BJ (cell line): ENCODE measurements at regions not wholly inside any gene's neighbourhood (a gene's known extent, or its start where the extent isn't known, plus 50 kb on each side); places are given as distances from the start of the nearest gene placed in this dataset.

Source experiments
- CTCF ChIA-PET: fragments of 350-600 bp; formaldehyde crosslinking; extraction: SDS; loops from one replicate; lab custom pipeline; 2021; ENCODE audit warnings: antibody characterized with exemption, inconsistent platforms; lab: Yijun Ruan, JAX
- POLR2A ChIA-PET: fragments of 300-600 bp; sonication (Branson Sonifier 250); formaldehyde crosslinking; extraction: SDS; loops from one replicate; lab custom pipeline; 2021; ENCODE audit warnings: antibody characterized with exemption; lab: Charles Lee
- DNase-seq: peaks from one replicate; pipeline ENCODE4 v3.0.0-alpha.2; 2011; ENCODE audit warnings: low read depth
- H3K27me3 ChIP-seq: 2 replicates; pipeline ENCODE4 v1.6.0; 2011; ENCODE audit warnings: low read length; ENCODE audit not compliant: control insufficient read depth, insufficient read depth
- H3K36me3 ChIP-seq: 2 replicates; pipeline ENCODE4 v1.5.1; 2011; ENCODE audit warnings: low read length; ENCODE audit not compliant: control insufficient read depth, insufficient read depth
- H3K4me3 ChIP-seq: 2 replicates; pipeline ENCODE4 v1.5.1; 2011; ENCODE audit warnings: low read depth, mild to moderate bottlenecking, control low read depth, low read length
- TF ChIP-seq, protein P1 (sequence below): IDR thresholded peaks from 2 replicates; pipeline ENCODE4 v1.5.1; 2011; ENCODE audit warnings: low read depth, mild to moderate bottlenecking, control low read depth, inconsistent platforms, low read length, moderate library complexity; ENCODE audit not compliant: insufficient read depth

DNA sequence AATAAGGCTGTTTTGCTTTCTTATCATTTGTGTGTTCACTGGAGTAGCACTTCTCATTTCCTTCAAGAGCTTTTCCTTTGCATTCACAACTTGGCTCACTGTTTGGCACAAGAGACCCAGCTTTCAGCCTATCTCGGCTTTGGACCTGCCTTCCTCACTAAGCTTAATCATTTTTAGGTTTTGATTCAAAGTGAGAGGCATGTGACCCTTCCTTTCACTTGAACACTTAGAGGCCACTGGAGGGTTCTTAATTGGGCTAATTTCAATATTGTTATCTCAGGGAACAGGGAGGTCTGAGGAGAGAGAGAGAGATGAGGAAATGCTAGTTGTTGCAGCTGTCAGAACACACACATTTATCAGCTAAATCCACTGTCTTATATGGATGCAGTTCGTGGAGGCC is 82.9 kb upstream of the SCAF8 start:
- Histone ChIP-seq H3K4me3 (no peak overlapping the region), H3K27me3 (no peaks in the 10 kb centered on the region), H3K36me3 (no peaks in the 10 kb centered on the region)
- TF ChIP-seq, protein P1, sequence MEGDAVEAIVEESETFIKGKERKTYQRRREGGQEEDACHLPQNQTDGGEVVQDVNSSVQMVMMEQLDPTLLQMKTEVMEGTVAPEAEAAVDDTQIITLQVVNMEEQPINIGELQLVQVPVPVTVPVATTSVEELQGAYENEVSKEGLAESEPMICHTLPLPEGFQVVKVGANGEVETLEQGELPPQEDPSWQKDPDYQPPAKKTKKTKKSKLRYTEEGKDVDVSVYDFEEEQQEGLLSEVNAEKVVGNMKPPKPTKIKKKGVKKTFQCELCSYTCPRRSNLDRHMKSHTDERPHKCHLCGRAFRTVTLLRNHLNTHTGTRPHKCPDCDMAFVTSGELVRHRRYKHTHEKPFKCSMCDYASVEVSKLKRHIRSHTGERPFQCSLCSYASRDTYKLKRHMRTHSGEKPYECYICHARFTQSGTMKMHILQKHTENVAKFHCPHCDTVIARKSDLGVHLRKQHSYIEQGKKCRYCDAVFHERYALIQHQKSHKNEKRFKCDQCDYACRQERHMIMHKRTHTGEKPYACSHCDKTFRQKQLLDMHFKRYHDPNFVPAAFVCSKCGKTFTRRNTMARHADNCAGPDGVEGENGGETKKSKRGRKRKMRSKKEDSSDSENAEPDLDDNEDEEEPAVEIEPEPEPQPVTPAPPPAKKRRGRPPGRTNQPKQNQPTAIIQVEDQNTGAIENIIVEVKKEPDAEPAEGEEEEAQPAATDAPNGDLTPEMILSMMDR = no peak
- CTCF ChIA-PET = no interaction called here
- no peak for DNase-seq
- POLR2A ChIA-PET = no interaction called here

DNA sequence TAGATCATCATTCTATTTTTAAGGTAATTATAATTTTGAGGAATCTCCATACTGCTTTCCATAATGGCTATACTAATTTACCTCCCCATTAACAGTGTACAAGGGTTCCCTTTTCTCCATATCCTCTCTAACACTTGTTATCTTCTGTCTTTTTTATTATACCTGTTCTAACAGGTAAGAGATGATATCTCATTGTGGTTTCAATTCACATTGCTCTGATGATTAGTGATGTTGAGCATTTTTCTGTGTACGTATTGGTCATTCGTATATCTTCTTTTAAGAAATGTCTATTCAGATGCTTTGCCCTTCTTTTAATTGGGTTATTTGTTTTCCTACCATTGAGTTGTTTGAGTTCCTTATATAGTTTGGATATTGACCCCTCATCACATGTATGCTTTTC is 81.6 kb upstream of the SCAF8 start:
- Histone ChIP-seq H3K27me3 (no peaks in the 10 kb centered on the region), H3K4me3 (no peak overlapping the region), H3K36me3 (no peaks in the 10 kb centered on the region)
- no peak for DNase-seq
- POLR2A ChIA-PET = no interaction called here
- TF ChIP-seq, protein P1 = no peak
- CTCF ChIA-PET = no interaction called here

DNA sequence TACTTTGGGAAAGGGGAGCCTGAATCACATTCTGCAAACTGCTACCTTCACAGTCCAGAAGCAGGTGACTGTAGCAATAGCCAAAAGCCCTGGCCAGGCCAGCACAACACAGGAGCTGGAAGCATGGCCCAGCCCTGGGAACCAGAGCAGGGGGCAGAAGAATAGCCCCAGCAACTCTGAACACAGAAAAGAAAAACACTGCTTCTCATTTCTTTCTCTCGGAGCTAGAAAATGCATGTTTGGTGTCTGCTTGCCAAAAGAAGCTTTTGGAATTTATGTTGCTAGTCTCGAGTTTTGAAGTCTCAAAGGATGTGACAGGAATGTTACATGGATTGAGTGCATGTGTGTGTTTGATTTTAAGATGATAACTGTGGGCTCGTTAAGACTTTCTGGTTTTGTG is 79.8 kb upstream of the SCAF8 start:
- TF ChIP-seq, protein P1 = no peak
- no peak for DNase-seq
- CTCF ChIA-PET = interaction anchor here (0.8 kb wide), 1 partner anchor 22 kb away, joined by 3 read pairs; no protein-coding TSS in a partner anchor
- Histone ChIP-seq H3K27me3 (no peaks in the 10 kb centered on the region), H3K4me3 (no peak overlapping the region), H3K36me3 (no peaks in the 10 kb centered on the region)
- POLR2A ChIA-PET = no interaction called here

DNA sequence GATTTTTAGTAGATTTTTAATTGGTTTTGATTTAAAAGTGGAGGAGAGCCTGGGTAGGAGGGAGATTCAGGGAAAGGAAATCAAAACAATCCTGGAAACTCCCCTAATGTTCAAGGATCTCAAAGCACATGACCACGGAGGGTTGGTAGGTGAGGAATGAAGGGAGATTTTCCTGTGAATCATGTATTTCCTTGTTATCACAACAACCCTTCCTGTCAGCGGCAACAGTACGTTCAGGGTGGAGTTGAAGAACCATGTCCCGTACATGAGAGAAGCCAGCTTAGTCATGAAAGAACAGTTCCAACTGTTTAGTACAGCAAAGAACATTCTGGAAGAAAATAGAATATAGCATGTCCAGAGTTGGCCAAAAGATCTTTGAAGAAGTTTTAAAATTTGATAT is 79.4 kb upstream of the SCAF8 start:
- CTCF ChIA-PET = interaction anchor here (0.8 kb wide), 1 partner anchor 22 kb away, joined by 3 read pairs; no protein-coding TSS in a partner anchor
- POLR2A ChIA-PET = no interaction called here
- H3K4me3 ChIP-seq = no peak overlapping the region
- no peaks in the 10 kb centered on the region for H3K27me3 ChIP-seq
- peak; percentile 50 for DNase-seq
- TF ChIP-seq, protein P1 = no peak
- no peaks in the 10 kb centered on the region for H3K36me3 ChIP-seq

DNA sequence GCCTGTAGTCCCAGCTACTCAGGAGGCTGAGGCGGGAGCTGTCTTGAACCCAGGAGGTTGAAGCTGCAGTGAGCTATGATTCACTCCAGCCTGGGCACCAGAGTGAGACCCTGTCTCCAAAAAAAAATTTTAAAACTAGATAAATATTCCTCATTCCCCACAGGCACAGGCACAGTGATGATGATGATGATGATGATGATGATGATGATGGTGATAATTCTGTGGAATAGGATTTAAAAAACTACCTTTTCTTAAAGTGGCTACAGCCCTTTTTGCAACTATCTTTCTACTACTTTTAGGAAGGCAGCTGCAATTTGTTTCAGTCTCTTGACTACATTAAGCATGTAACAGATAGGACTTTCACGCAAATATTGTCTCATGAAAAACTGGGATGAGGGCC is 76.6 kb upstream of the SCAF8 start:
- Histone ChIP-seq H3K4me3 (no peak overlapping the region), H3K36me3 (no peaks in the 10 kb centered on the region)
- CTCF ChIA-PET = interaction anchor here (1.7 kb wide), 1 partner anchor 19 kb away, joined by 13 read pairs; no protein-coding TSS in a partner anchor

More for the DNA sequence above, 76.6 kb upstream of the SCAF8 start:
- POLR2A ChIA-PET = no interaction called here
- no peak for DNase-seq
- no peaks in the 10 kb centered on the region for H3K27me3 ChIP-seq
- TF ChIP-seq, protein P1 = no peak
